Fibroblast of the aortic adventitia (primary cell): ENCODE measurements at regions not wholly inside any gene's neighbourhood (a gene's known extent, or its start where the extent isn't known, plus 50 kb on each side); places are given as distances from the start of the nearest gene placed in this dataset.

Experiments
- DNase-seq: peaks from one replicate; pipeline ENCODE4 v3.0.0-alpha.2; 2010; ENCODE audit warnings: low read depth
- H3K4me3 ChIP-seq: 2 replicates; pipeline ENCODE4 v1.5.1; 2011; ENCODE audit warnings: low read depth, mild to moderate bottlenecking, control low read depth, low read length, moderate library complexity
- CTCF ChIP-seq: IDR thresholded peaks from 2 replicates; pipeline ENCODE4 v1.5.1; 2011; ENCODE audit warnings: mild to moderate bottlenecking, low read length, control low read depth, inconsistent platforms; ENCODE audit not compliant: insufficient read depth

- no peak for DNase-seq
- no peak for TF ChIP-seq CTCF
- H3K4me3 ChIP-seq, result no peak overlapping the region
Observed at GRCh38 chr14:100408350-100409002, 85.3 kb downstream of the SLC25A47 start.

DNA sequence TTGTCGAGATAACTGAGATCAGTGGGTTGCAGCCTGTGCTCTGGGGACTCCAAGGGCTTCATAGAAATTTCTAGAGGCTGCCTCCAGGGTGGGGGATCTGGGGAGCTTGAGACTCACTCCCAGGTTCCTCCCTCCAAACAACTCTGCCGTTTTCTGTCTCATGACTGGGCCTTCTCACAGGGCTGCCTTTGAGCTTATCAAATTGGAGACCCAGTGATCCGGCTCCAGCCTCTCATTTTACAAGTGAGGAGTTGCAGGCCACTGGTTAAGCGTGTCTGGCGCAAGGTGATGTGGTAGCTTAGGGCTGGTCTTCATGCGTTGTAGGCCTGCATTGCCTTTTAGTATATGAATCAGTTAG, 85.8 kb downstream of the SLC25A47 start:
- no peak for TF ChIP-seq CTCF
- DNase-seq, result no peak
- no peak overlapping the region for H3K4me3 ChIP-seq

DNA sequence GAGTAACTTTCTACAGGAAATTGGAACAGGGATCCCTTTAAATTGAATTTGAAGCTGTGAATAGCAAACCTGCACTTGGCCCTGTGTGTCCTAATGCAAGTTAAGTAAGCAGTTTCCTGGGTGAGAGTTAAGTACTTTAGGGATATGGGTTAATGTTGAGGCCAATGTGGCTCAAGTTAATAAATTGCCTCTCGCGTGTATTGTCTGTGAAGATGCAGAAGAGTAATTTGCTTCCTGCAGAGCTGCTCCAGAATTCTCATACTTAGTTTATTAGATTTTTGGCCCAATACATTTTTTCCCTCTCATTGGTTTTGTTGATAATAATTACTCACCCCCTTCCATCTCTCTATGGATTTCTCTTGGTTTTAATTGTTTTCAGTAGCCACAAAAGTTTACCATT, 86.5 kb downstream of the SLC25A47 start:
- no peak overlapping the region for H3K4me3 ChIP-seq
- no peak for DNase-seq
- TF ChIP-seq CTCF, result no peak

GRCh38 chr14:100410056-100410565, 87.0 kb downstream of the SLC25A47 start:
- no peak for DNase-seq
- no peak overlapping the region for H3K4me3 ChIP-seq
- TF ChIP-seq CTCF, result no peak

GRCh38 chr14:100413699-100414098, 90.6 kb downstream of the SLC25A47 start:
- DNase-seq, result no peak
- no peak for TF ChIP-seq CTCF
- no peak overlapping the region for H3K4me3 ChIP-seq

- DNase-seq, result no peak
Observed at GRCh38 chr14:100415226-100415625, 92.1 kb downstream of the SLC25A47 start.

More at GRCh38 chr14:100415226-100415625, 92.1 kb downstream of the SLC25A47 start:
- no peak overlapping the region for H3K4me3 ChIP-seq
- TF ChIP-seq CTCF, result no peak
